ENCODE measurements at regions not wholly inside any gene's neighbourhood (a gene's known extent, or its start where the extent isn't known, plus 50 kb on each side); places are given as distances from the start of the nearest gene placed in this dataset.

GRCh38 chr14:104313674-104314073 is 175.3 kb downstream of the KIF26A start:
- Histone ChIP-seq H3K27ac (no peak overlapping the region), H3K4me3 (no peak overlapping the region), H3K27me3 (peaks cover 0 to 21% of the 10 kb centered on the region in 2 donors), H3K9me3 (no peaks in the 10 kb centered on the region), H3K4me1 (no peaks in the 10 kb centered on the region), H3K36me3 (no peaks in the 10 kb centered on the region)
- TF ChIP-seq POLR2A (IDR thresholded peaks at IDR 0.05) (no peak), CTCF (IDR thresholded peaks at IDR 0.05) (no peak), POLR2AphosphoS5 (IDR thresholded peaks at IDR 0.05) (no peak)
- peak in 1 of 2 donors; percentile 10 for DNase-seq (ENCODE audit: low spot score in 2 of 2)
- intact Hi-C loops (cut with DNase I; ENCODE audit: low total_unique reads), result no loop called here

DNA sequence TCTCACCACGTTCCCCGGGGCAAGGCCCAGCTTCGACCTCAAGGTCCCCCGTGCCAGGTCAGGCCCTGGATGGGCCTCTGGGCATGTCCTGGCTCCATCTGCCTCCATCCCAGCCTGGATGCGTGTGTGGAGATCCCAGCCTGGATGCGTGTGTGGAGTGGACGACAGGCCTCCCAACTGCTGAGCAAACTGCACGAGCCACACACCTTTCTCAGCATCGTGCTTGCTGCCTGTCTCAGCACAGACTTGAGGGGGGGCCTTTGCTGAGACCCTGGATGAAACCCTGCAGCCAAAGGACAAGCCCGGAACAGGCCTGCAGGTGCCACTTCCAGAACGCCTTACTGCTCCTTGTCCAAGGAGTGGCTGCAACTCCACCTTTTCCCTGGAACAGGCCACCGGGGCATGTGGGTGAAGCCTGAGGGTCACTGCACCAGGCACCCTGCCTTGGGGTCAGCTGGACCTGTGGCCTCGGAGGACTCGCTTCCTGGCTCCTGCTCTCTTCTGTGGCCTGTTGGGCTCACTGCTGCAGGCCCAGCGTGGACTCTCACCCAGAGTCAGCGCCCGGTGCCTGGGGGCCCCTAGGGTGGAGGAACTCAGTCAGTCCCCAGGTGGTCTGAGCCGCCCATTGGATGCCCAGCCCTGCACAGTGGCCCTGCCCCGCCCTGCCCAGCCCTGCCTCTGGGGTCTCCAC is 176.0 kb downstream of the KIF26A start:
- no peak overlapping the region for H3K27ac ChIP-seq
- H3K27me3 ChIP-seq, result peaks cover 0 to 28% of the 10 kb centered on the region in 2 donors
- no peak overlapping the region for H3K4me3 ChIP-seq
- no peaks in the 10 kb centered on the region for H3K4me1 ChIP-seq
- no peaks in the 10 kb centered on the region for H3K36me3 ChIP-seq
- no peak for TF ChIP-seq POLR2AphosphoS5 (IDR thresholded peaks at IDR 0.05)
- intact Hi-C loops (cut with DNase I; ENCODE audit: low total_unique reads), result no loop called here
- DNase-seq (ENCODE audit: low spot score in 2 of 2), result peak in 1 of 2 donors; percentile 25
- no peaks in the 10 kb centered on the region for H3K9me3 ChIP-seq

GRCh38 chr14:104315169-104315568 is 176.8 kb downstream of the KIF26A start:
- Histone ChIP-seq H3K4me1 (no peaks in the 10 kb centered on the region), H3K27me3 (peaks cover 0 to 32% of the 10 kb centered on the region in 2 donors), H3K36me3 (no peaks in the 10 kb centered on the region), H3K27ac (no peak overlapping the region), H3K9me3 (no peaks in the 10 kb centered on the region), H3K4me3 (no peak overlapping the region)
- DNase-seq (ENCODE audit: low spot score in 2 of 2), result peak in 1 of 2 donors; percentile 22
- intact Hi-C loops (cut with DNase I; ENCODE audit: low total_unique reads), result loop anchor here (5.0 kb wide), 2 partner anchors 912 to 1497 kb away; no protein-coding TSS in a partner anchor
- TF ChIP-seq POLR2A (IDR thresholded peaks at IDR 0.05) (no peak), POLR2AphosphoS5 (IDR thresholded peaks at IDR 0.05) (no peak), CTCF (IDR thresholded peaks at IDR 0.05) (no peak)

GRCh38 chr14:104315625-104316024 is 177.2 kb downstream of the KIF26A start:
- TF ChIP-seq POLR2A (IDR thresholded peaks at IDR 0.05) (no peak), CTCF (IDR thresholded peaks at IDR 0.05) (no peak), POLR2AphosphoS5 (IDR thresholded peaks at IDR 0.05) (no peak)

GRCh38 chr14:104316121-104316722 is 177.8 kb downstream of the KIF26A start:
- DNase-seq (ENCODE audit: low spot score in 2 of 2), result peak in 1 of 2 donors; percentile 46
- H3K4me1 ChIP-seq, result no peaks in the 10 kb centered on the region
- no peak overlapping the region for H3K4me3 ChIP-seq
- no peaks in the 10 kb centered on the region for H3K36me3 ChIP-seq
- H3K27me3 ChIP-seq, result peaks cover 0 to 43% of the 10 kb centered on the region in 2 donors
- TF ChIP-seq CTCF (IDR thresholded peaks at IDR 0.05), result no peak
- TF ChIP-seq POLR2A (IDR thresholded peaks at IDR 0.05), result no peak
- no peak for TF ChIP-seq POLR2AphosphoS5 (IDR thresholded peaks at IDR 0.05)
- H3K9me3 ChIP-seq, result no peaks in the 10 kb centered on the region
- no peak overlapping the region for H3K27ac ChIP-seq
- intact Hi-C loops (cut with DNase I; ENCODE audit: low total_unique reads), result loop anchor here (5.0 kb wide), 2 partner anchors 911 to 1496 kb away; no protein-coding TSS in a partner anchor

More at GRCh38 chr14:104315625-104316024, 177.2 kb downstream of the KIF26A start:
- Histone ChIP-seq H3K4me3 (no peak overlapping the region), H3K27me3 (peaks cover 0 to 37% of the 10 kb centered on the region in 2 donors), H3K36me3 (no peaks in the 10 kb centered on the region), H3K27ac (no peak overlapping the region), H3K9me3 (no peaks in the 10 kb centered on the region), H3K4me1 (no peaks in the 10 kb centered on the region)
- DNase-seq (ENCODE audit: low spot score in 2 of 2), result peak in 1 of 2 donors; percentile 15
- intact Hi-C loops (cut with DNase I; ENCODE audit: low total_unique reads), result loop anchor here (5.0 kb wide), 2 partner anchors 912 to 1497 kb away; no protein-coding TSS in a partner anchor

Data from breast epithelium (tissue), 4 donors.